ENCODE measurements at regions not wholly inside any gene's neighbourhood (a gene's known extent, or its start where the extent isn't known, plus 50 kb on each side); places are given as distances from the start of the nearest gene placed in this dataset.

DNA sequence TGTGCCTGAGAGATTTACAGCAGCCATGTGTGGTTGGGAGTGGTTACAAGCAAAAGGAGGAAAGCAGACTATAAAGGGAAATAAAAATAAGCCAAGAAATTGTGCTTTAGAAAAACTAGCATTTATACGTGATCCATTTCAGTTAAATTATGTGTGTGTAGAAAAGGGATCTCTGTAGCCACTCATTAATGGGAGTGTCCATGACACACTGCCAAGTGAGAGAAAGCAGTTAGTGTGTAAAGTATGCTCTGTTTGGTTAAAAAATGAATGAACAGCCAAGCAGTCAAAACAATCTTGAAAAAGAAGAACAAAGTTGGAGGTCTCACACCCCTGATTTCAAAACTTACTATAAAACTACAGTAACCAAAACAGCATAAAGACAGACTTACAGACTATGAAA lies 67.9 kb upstream of the GGTLC1 start:
- TF ChIP-seq, protein P1, sequence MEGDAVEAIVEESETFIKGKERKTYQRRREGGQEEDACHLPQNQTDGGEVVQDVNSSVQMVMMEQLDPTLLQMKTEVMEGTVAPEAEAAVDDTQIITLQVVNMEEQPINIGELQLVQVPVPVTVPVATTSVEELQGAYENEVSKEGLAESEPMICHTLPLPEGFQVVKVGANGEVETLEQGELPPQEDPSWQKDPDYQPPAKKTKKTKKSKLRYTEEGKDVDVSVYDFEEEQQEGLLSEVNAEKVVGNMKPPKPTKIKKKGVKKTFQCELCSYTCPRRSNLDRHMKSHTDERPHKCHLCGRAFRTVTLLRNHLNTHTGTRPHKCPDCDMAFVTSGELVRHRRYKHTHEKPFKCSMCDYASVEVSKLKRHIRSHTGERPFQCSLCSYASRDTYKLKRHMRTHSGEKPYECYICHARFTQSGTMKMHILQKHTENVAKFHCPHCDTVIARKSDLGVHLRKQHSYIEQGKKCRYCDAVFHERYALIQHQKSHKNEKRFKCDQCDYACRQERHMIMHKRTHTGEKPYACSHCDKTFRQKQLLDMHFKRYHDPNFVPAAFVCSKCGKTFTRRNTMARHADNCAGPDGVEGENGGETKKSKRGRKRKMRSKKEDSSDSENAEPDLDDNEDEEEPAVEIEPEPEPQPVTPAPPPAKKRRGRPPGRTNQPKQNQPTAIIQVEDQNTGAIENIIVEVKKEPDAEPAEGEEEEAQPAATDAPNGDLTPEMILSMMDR (IDR thresholded peaks at IDR 0.05), result no peak
- DNase-seq (no peak), ATAC-seq (no peak)
- H3K27me3 Mint-ChIP-seq (ENCODE audit: low read depth in 2 of 2), result no peaks in the 10 kb centered on the region
- H3K27me3 ChIP-seq (ENCODE audit: control insufficient read depth, insufficient read depth, low read length), result no peaks in the 10 kb centered on the region
- intact Hi-C loops (cut with micrococcal nuclease), result no loop called here
- no peak overlapping the region for H3K27ac ChIP-seq (ENCODE audit: low read length)
- H3K36me3 Mint-ChIP-seq, result no peaks in the 10 kb centered on the region
- H3K4me3 Mint-ChIP-seq, result no peak overlapping the region
- H3K27ac Mint-ChIP-seq, result no peak overlapping the region
- H3K4me1 Mint-ChIP-seq, result no peaks in the 10 kb centered on the region
- WGBS (ENCODE audit: insufficient coverage), result 89% methylated on average over 1 of the region's 1 CpG
- no peaks in the 10 kb centered on the region for H3K9me3 ChIP-seq (ENCODE audit: control insufficient read depth, insufficient read depth, low read length)
- H3K36me3 ChIP-seq (ENCODE audit: control insufficient read depth, insufficient read depth, low read length), result no peaks in the 10 kb centered on the region
- no peak overlapping the region for H3K4me3 ChIP-seq (ENCODE audit: low read length)
- H3K9me3 Mint-ChIP-seq, result no peaks in the 10 kb centered on the region
- no peaks in the 10 kb centered on the region for H3K4me1 ChIP-seq (ENCODE audit: control insufficient read depth, insufficient read depth, low read length)

- no peaks in the 10 kb centered on the region for H3K27me3 Mint-ChIP-seq (ENCODE audit: low read depth in 2 of 2)
- Histone ChIP-seq H3K27ac (ENCODE audit: low read length) (no peak overlapping the region), H3K4me3 (ENCODE audit: low read length) (no peak overlapping the region), H3K9me3 (ENCODE audit: control insufficient read depth, insufficient read depth, low read length) (no peaks in the 10 kb centered on the region), H3K27me3 (ENCODE audit: control insufficient read depth, insufficient read depth, low read length) (no peaks in the 10 kb centered on the region), H3K4me1 (ENCODE audit: control insufficient read depth, insufficient read depth, low read length) (no peaks in the 10 kb centered on the region), H3K36me3 (ENCODE audit: control insufficient read depth, insufficient read depth, low read length) (no peaks in the 10 kb centered on the region)
- TF ChIP-seq, protein P1 (IDR thresholded peaks at IDR 0.05), result no peak
- no peaks in the 10 kb centered on the region for H3K36me3 Mint-ChIP-seq
- DNase-seq (no peak), ATAC-seq (no peak)
- intact Hi-C loops (cut with micrococcal nuclease), result no loop called here
- 92% methylated on average over 23 of the region's 23 CpGs for WGBS (ENCODE audit: insufficient coverage)
- no peak overlapping the region for H3K27ac Mint-ChIP-seq
- no peaks in the 10 kb centered on the region for H3K4me1 Mint-ChIP-seq
- H3K9me3 Mint-ChIP-seq, result no peaks in the 10 kb centered on the region
- no peak overlapping the region for H3K4me3 Mint-ChIP-seq
Measured at GRCh38 chr20:24052599-24053275, 64.2 kb upstream of the GGTLC1 start.

- Histone ChIP-seq H3K4me3 (ENCODE audit: low read length) (no peak overlapping the region), H3K4me1 (ENCODE audit: control insufficient read depth, insufficient read depth, low read length) (no peaks in the 10 kb centered on the region), H3K9me3 (ENCODE audit: control insufficient read depth, insufficient read depth, low read length) (no peaks in the 10 kb centered on the region), H3K27me3 (ENCODE audit: control insufficient read depth, insufficient read depth, low read length) (no peaks in the 10 kb centered on the region), H3K27ac (ENCODE audit: low read length) (peak overlapping the region; percentile 23), H3K36me3 (ENCODE audit: control insufficient read depth, insufficient read depth, low read length) (no peaks in the 10 kb centered on the region)
- TF ChIP-seq, protein P1 (IDR thresholded peaks at IDR 0.05), result no peak
- H3K9me3 Mint-ChIP-seq, result no peaks in the 10 kb centered on the region
- H3K27me3 Mint-ChIP-seq (ENCODE audit: low read depth in 2 of 2), result no peaks in the 10 kb centered on the region
- intact Hi-C loops (cut with micrococcal nuclease), result no loop called here
- no peaks in the 10 kb centered on the region for H3K36me3 Mint-ChIP-seq
- no peak overlapping the region for H3K27ac Mint-ChIP-seq
- ATAC-seq (no peak), DNase-seq (no peak)
- no peaks in the 10 kb centered on the region for H3K4me1 Mint-ChIP-seq
- 66% methylated on average over 2 of the region's 2 CpGs for WGBS (ENCODE audit: insufficient coverage)
- no peak overlapping the region for H3K4me3 Mint-ChIP-seq
Measured at GRCh38 chr20:24051160-24051559, 62.6 kb upstream of the GGTLC1 start.

DNA sequence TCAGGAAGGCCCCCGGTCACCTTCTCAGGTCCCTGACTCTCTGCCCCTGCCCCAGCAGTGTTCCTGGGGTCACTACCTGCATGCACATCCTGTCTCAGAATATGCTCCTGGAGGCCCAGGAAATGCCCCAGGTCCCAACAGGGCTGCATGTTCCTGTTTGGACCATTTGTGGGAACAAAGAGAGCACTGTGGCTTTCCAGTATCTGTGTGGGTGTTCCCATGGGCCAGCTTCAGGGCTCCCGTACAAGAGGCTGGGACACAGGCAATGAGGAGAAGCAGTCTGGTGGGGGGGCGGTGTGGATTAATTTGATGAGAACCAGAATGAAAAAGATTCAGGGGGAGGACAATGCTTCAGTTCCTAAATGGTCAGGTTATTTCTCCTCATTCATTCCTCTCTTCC lies 61.5 kb upstream of the GGTLC1 start:
- 84% methylated on average over 3 of the region's 3 CpGs for WGBS (ENCODE audit: insufficient coverage)
- Histone ChIP-seq H3K9me3 (ENCODE audit: control insufficient read depth, insufficient read depth, low read length) (no peaks in the 10 kb centered on the region), H3K4me1 (ENCODE audit: control insufficient read depth, insufficient read depth, low read length) (peaks cover 10% of the 10 kb centered on the region), H3K4me3 (ENCODE audit: low read length) (no peak overlapping the region), H3K27me3 (ENCODE audit: control insufficient read depth, insufficient read depth, low read length) (no peaks in the 10 kb centered on the region), H3K27ac (ENCODE audit: low read length) (no peak overlapping the region), H3K36me3 (ENCODE audit: control insufficient read depth, insufficient read depth, low read length) (no peaks in the 10 kb centered on the region)
- DNase-seq, result no peak
- H3K4me3 Mint-ChIP-seq, result no peak overlapping the region
- H3K9me3 Mint-ChIP-seq, result no peaks in the 10 kb centered on the region
- H3K27ac Mint-ChIP-seq, result no peak overlapping the region
- no peak for ATAC-seq
- peaks cover 10% of the 10 kb centered on the region in 2 donors for H3K4me1 Mint-ChIP-seq
- TF ChIP-seq, protein P1 (IDR thresholded peaks at IDR 0.05), result no peak
- intact Hi-C loops (cut with micrococcal nuclease), result no loop called here
- no peaks in the 10 kb centered on the region for H3K27me3 Mint-ChIP-seq (ENCODE audit: low read depth in 2 of 2)
- no peaks in the 10 kb centered on the region for H3K36me3 Mint-ChIP-seq
